GM23248 (cell line): ENCODE measurements at regions not wholly inside any gene's neighbourhood (a gene's known extent, or its start where the extent isn't known, plus 50 kb on each side); places are given as distances from the start of the nearest gene placed in this dataset.

ENCODE experiments used
- DNase-seq: peaks from one replicate; pipeline ENCODE4 v3.0.0-alpha.2; 2015
- H2AFZ ChIP-seq: fragments of 200-600 bp; sonication (generic); 2 replicates; pipeline ENCODE4 v1.6.1; 2016; ENCODE audit warnings: antibody characterized with exemption
- H3F3A ChIP-seq: fragments of 200-600 bp; sonication (generic); 2 replicates; pipeline ENCODE4 v1.6.1; 2016; ENCODE audit warnings: mild to moderate bottlenecking, antibody characterized with exemption, mixed run types; ENCODE audit not compliant: insufficient read depth
- H3K27ac ChIP-seq: fragments of 200-600 bp; sonication (generic); 2 replicates; pipeline ENCODE4 v1.5.1; 2016; ENCODE audit warnings: mild to moderate bottlenecking
- H3K27me3 ChIP-seq: fragments of 200-600 bp; sonication (generic); replicated peaks from 2 replicates; pipeline ENCODE4 v1.6.1; 2016; ENCODE audit warnings: mild to moderate bottlenecking; ENCODE audit not compliant: insufficient read depth
- H3K36me3 ChIP-seq: fragments of 200-600 bp; sonication (generic); 2 replicates; pipeline ENCODE4 v1.6.1; 2016; ENCODE audit warnings: low read depth, mild to moderate bottlenecking
- H3K4me1 ChIP-seq: fragments of 200-600 bp; sonication (generic); 2 replicates; pipeline ENCODE4 v1.6.1; 2016; ENCODE audit warnings: mild to moderate bottlenecking; ENCODE audit not compliant: insufficient read depth
- H3K4me2 ChIP-seq: fragments of 200-600 bp; sonication (generic); one replicate; pipeline ENCODE4 v1.6.1; 2016; ENCODE audit warnings: mild to moderate bottlenecking; ENCODE audit not compliant: unreplicated experiment
- H3K4me3 ChIP-seq: fragments of 200-600 bp; sonication (generic); 2 replicates; pipeline ENCODE4 v1.5.1; 2016; ENCODE audit warnings: mild to moderate bottlenecking
- H3K79me2 ChIP-seq: fragments of 200-600 bp; sonication (generic); 2 replicates; pipeline ENCODE4 v1.6.1; 2016; ENCODE audit warnings: mild to moderate bottlenecking; ENCODE audit not compliant: insufficient read depth
- H3K9ac ChIP-seq: fragments of 200-600 bp; sonication (generic); 2 replicates; pipeline ENCODE4 v1.6.1; 2016; ENCODE audit warnings: mild to moderate bottlenecking
- H3K9me2 ChIP-seq: fragments of 200-600 bp; sonication (generic); 2 replicates; pipeline ENCODE4 v1.6.1; 2016; ENCODE audit warnings: mixed run types, mild to moderate bottlenecking, moderate library complexity; ENCODE audit not compliant: insufficient read depth
- H3K9me3 ChIP-seq: fragments of 200-600 bp; sonication (generic); one replicate; pipeline ENCODE4 v1.6.1; 2017; ENCODE audit warnings: low read depth
- H4K20me1 ChIP-seq: fragments of 200-600 bp; sonication (generic); 2 replicates; pipeline ENCODE4 v1.6.0; 2016; ENCODE audit not compliant: insufficient read depth
- EZH2 ChIP-seq: fragments of 200-600 bp; sonication (generic); IDR thresholded peaks from 2 replicates; pipeline ENCODE4 v1.6.1; 2018; ENCODE audit warnings: antibody characterized with exemption, mild to moderate bottlenecking; ENCODE audit not compliant: insufficient read depth, poor library complexity, severe bottlenecking
- EZH2phosphoT487 ChIP-seq: fragments of 200-600 bp; sonication (generic); IDR thresholded peaks from 2 replicates; pipeline ENCODE4 v1.6.1; 2018; ENCODE audit warnings: antibody characterized with exemption, moderate library complexity, mild to moderate bottlenecking, low read depth; ENCODE audit not compliant: insufficient read depth
- WGBS, 2 experiments: methylation state at CpG; one replicate each; pipeline ENCODE4 v1.1.6; 2015 to 2017; ENCODE audit warnings: low lambda C conversion rate in 2 of 2, low coverage in 1 of 2; ENCODE audit errors: missing lambda C conversion rate in 2 of 2; 5-methylcytosine and 5-hydroxymethylcytosine counted together
- in situ Hi-C: fragments of 300-500 bp; cut with MboI; formaldehyde crosslinking; loops from 2 replicates; pipeline ENCODE4 v1.15.0; 2020

DNA sequence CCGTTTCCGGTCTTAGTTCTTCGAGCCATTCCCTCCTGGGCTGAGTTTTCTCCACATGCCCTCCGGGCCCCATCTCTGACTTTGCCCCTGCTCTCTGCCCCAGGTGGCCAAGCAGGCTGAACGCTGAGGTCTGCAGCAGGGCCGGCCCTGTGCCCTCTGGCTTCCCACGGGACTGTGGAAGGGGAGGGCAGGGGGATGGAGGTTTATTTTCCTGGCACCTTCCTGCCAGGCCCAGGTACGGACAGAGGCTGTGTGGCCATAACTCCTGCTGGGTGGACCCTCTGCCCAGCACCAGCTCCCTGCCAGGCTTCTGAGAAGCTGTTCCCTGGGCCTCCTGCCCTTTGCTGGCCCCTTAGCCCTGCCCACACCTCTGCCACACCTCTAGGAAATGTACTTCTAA, 164.0 kb downstream of the TFCP2L1 start:
- in situ Hi-C loops = no loop called here
- H2AFZ ChIP-seq = no peak overlapping the region
- H3K27ac ChIP-seq = no peak overlapping the region
- no peaks in the 10 kb centered on the region for H3K9me3 ChIP-seq
- no peak overlapping the region for H3K4me2 ChIP-seq
- no peaks in the 10 kb centered on the region for H3K4me1 ChIP-seq
- DNase-seq = no peak
- no peaks in the 10 kb centered on the region for H3F3A ChIP-seq
- no peaks in the 10 kb centered on the region for H3K79me2 ChIP-seq
- no peak overlapping the region for H3K4me3 ChIP-seq
- H3K27me3 ChIP-seq = peaks cover 36% of the 10 kb centered on the region; the same call in 1 of the 2 replicates
- no peaks in the 10 kb centered on the region for H4K20me1 ChIP-seq
- H3K36me3 ChIP-seq = no peaks in the 10 kb centered on the region
- no peak overlapping the region for H3K9ac ChIP-seq
- WGBS, 2 experiments = 58 to 63% methylated on average over 8 of the region's 8 CpGs
- no peak for TF ChIP-seq EZH2phosphoT487
- no peak for TF ChIP-seq EZH2
- H3K9me2 ChIP-seq = no peaks in the 10 kb centered on the region

DNA sequence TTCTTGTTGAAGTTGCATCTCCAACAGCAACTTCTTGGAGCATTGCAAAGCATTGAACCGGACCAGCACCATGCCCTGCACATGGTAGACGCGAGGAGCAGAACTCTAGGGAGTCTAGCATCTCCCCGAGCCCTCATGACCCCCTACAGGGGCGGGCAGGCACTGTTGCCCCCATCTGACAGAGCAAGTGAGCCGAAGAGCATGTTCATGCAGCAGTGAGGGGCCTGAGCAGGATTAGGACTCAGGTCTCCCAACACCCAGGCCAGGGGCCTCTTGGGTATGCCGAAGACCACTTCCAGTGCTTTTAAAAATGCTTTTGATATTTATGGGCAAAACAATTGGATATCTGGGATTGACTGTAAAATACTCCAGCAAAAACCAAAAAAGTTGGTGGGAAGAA, 163.3 kb downstream of the TFCP2L1 start:
- peaks cover 36% of the 10 kb centered on the region; the same call in 1 of the 2 replicates for H3K27me3 ChIP-seq
- no peak for DNase-seq
- TF ChIP-seq EZH2phosphoT487 (no peak), EZH2 (no peak)
- no peaks in the 10 kb centered on the region for H3K79me2 ChIP-seq
- no peaks in the 10 kb centered on the region for H3K9me2 ChIP-seq
- in situ Hi-C loops = no loop called here
- no peaks in the 10 kb centered on the region for H3K4me1 ChIP-seq
- no peaks in the 10 kb centered on the region for H3K36me3 ChIP-seq
- no peaks in the 10 kb centered on the region for H3F3A ChIP-seq
- no peak overlapping the region for H3K4me2 ChIP-seq
- no peak overlapping the region for H2AFZ ChIP-seq
- WGBS, 2 experiments = 44 to 54% methylated on average over 7 of the region's 7 CpGs
- H3K4me3 ChIP-seq = no peak overlapping the region
- H3K9ac ChIP-seq = no peak overlapping the region
- H3K27ac ChIP-seq = no peak overlapping the region
- no peaks in the 10 kb centered on the region for H3K9me3 ChIP-seq
- no peaks in the 10 kb centered on the region for H4K20me1 ChIP-seq

DNA sequence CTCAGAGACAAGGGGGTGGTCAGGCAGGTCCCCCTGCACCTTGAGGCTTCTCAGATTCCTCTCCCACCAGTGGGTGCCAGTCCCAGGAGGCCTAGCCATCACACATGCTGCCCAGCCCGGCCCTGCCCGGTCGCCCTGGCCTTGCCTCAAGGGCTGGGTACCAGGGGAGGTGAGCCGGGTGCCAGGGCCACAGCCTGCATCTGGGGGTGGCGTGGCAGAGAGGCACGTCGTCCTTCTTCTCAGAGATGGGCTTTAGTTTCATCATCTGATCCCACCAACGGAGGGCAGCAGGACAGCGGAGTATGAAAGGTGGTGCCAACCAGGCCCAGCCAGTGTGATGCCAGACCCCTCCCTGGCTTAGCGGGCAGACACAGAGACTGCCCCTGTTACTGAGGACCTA, 161.7 kb downstream of the TFCP2L1 start:
- in situ Hi-C loops = no loop called here
- no peak overlapping the region for H2AFZ ChIP-seq
- no peaks in the 10 kb centered on the region for H3K9me3 ChIP-seq
- TF ChIP-seq EZH2 (no peak), EZH2phosphoT487 (no peak)
- H4K20me1 ChIP-seq = no peaks in the 10 kb centered on the region
- H3K9me2 ChIP-seq = no peaks in the 10 kb centered on the region
- DNase-seq = no peak
- H3K4me2 ChIP-seq = no peak overlapping the region
- no peaks in the 10 kb centered on the region for H3K36me3 ChIP-seq
- H3F3A ChIP-seq = no peaks in the 10 kb centered on the region
- H3K4me1 ChIP-seq = no peaks in the 10 kb centered on the region
- WGBS, 2 experiments = 57 to 72% methylated on average over 6 to 10 of the region's 10 CpGs
- H3K9ac ChIP-seq = no peak overlapping the region
- H3K27me3 ChIP-seq = peaks cover 43% of the 10 kb centered on the region; the same call in 1 of the 2 replicates
- no peak overlapping the region for H3K4me3 ChIP-seq
- no peaks in the 10 kb centered on the region for H3K79me2 ChIP-seq
- H3K27ac ChIP-seq = no peak overlapping the region

DNA sequence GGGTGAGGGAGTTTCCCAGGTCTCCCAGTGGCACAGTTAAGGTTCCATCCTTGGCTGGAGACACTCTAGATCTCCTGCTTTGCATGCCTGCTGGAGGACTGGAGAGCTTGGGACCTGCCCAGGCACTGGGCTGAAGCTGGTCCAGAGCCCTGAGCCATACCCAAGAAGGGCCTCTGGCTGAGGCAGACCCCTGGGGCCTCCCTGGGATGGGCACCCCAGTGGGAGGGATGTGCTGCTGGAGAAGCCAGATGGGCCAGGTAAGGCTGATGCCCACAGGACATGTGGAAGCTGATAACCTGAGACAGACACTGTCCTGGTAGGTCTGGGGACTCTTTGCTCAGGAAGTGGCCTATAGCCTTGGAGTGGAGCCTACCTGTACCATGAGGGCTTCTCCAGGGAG, 160.7 kb downstream of the TFCP2L1 start:
- H3K27me3 ChIP-seq = peaks cover 44% of the 10 kb centered on the region; the same call in 1 of the 2 replicates
- no peak overlapping the region for H3K4me3 ChIP-seq
- no peaks in the 10 kb centered on the region for H4K20me1 ChIP-seq
- no peaks in the 10 kb centered on the region for H3K9me3 ChIP-seq
- no peak overlapping the region for H3K27ac ChIP-seq
- H3K4me2 ChIP-seq = no peak overlapping the region
- no peak overlapping the region for H2AFZ ChIP-seq
- no peaks in the 10 kb centered on the region for H3K36me3 ChIP-seq
- H3K79me2 ChIP-seq = no peaks in the 10 kb centered on the region
- DNase-seq = no peak
- H3K9me2 ChIP-seq = no peaks in the 10 kb centered on the region
- in situ Hi-C loops = no loop called here
- TF ChIP-seq EZH2 (no peak), EZH2phosphoT487 (no peak)
- no peak overlapping the region for H3K9ac ChIP-seq
- H3K4me1 ChIP-seq = no peaks in the 10 kb centered on the region
- no peaks in the 10 kb centered on the region for H3F3A ChIP-seq

DNA sequence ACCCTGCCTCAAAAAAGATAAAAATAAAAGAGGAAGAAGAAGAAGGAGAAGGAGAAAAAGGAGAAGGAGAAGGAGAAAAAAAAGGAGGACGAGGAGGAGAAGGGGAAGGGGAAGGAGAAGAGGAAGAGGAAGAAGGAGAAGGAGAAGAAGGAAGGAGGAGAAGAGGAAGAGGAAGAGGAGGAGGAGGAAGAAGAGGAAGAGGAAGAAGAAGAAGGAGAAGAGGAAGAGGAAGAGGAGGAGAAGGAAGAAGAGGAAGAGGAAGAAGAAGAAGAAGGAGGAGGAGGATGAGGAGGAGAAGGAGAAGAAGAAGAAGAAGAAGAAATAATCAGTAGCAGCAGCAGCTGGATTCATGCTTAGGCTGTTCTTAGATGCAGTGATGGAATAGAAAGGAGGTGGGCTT, 159.7 kb downstream of the TFCP2L1 start:
- TF ChIP-seq EZH2 (no peak), EZH2phosphoT487 (no peak)
- Histone ChIP-seq H2AFZ (no peak overlapping the region), H3K9me3 (no peaks in the 10 kb centered on the region), H3K4me3 (no peak overlapping the region), H3K79me2 (no peaks in the 10 kb centered on the region), H3K36me3 (no peaks in the 10 kb centered on the region), H3K27me3 (peaks cover 34% of the 10 kb centered on the region; the same call in 1 of the 2 replicates), H4K20me1 (no peaks in the 10 kb centered on the region), H3K9ac (no peak overlapping the region), H3K4me2 (no peak overlapping the region), H3K9me2 (no peaks in the 10 kb centered on the region), H3K27ac (no peak overlapping the region), H3F3A (no peaks in the 10 kb centered on the region), H3K4me1 (no peaks in the 10 kb centered on the region)
- no peak for DNase-seq
- WGBS, 2 experiments = 9 to 17% methylated on average over 1 of the region's 1 CpG
- in situ Hi-C loops = no loop called here
